CD14-positive monocyte (primary cell): ENCODE measurements at regions not wholly inside any gene's neighbourhood (a gene's known extent, or its start where the extent isn't known, plus 50 kb on each side); places are given as distances from the start of the nearest gene placed in this dataset.

Source experiments
- DNase-seq, 3 donors: peaks; one replicate each; pipeline ENCODE4 v3.0.0-alpha.2; 2011 to 2022
- H2AFZ ChIP-seq: 2 replicates; pipeline ENCODE4 v1.6.0; 2012; ENCODE audit warnings: mild to moderate bottlenecking, low read depth, low read length, inconsistent platforms; ENCODE audit not compliant: insufficient read depth, poor library complexity, severe bottlenecking
- H3K27ac ChIP-seq, 2 donors: 1 replicate in 1 of 2; 2 replicates in 1 of 2; pipeline ENCODE4 v1.5.1; 2012 to 2013; ENCODE audit warnings: low read length in 2 of 2, control low read depth in 1 of 2, inconsistent platforms in 1 of 2, low read depth in 1 of 2, mild to moderate bottlenecking in 1 of 2
- H3K27me3 ChIP-seq, 2 donors: one replicate each; pipeline versions ENCODE4 v1.6.0 to v1.6.1; 2011 to 2013; ENCODE audit warnings: low read length in 2 of 2; ENCODE audit not compliant: control insufficient read depth in 2 of 2, insufficient read depth in 2 of 2
- H3K36me3 ChIP-seq, 2 donors: replicated peaks in 1 of 2; 1 replicate in 1 of 2; 2 replicates in 1 of 2; pipeline versions ENCODE4 v1.5.1 to v1.6.1; 2012 to 2013; ENCODE audit warnings: low read length in 2 of 2, control low read depth in 1 of 2, inconsistent platforms in 1 of 2, mild to moderate bottlenecking in 1 of 2; ENCODE audit not compliant: insufficient read depth in 2 of 2, control insufficient read depth in 1 of 2
- H3K4me1 ChIP-seq, 2 donors: 1 replicate in 1 of 2; 2 replicates in 1 of 2; pipeline versions ENCODE4 v1.5.1 to v1.6.1; 2012 to 2013; ENCODE audit warnings: low read length in 2 of 2, control low read depth in 1 of 2, inconsistent platforms in 1 of 2, mild to moderate bottlenecking in 1 of 2, moderate library complexity in 1 of 2; ENCODE audit not compliant: insufficient read depth in 2 of 2, control insufficient read depth in 1 of 2
- H3K4me2 ChIP-seq: replicated peaks from 2 replicates; pipeline ENCODE3; 2012; ENCODE audit warnings: low read length, moderate library complexity, mild to moderate bottlenecking; ENCODE audit not compliant: poor library complexity, severe bottlenecking; ENCODE audit errors: extremely low read depth
- H3K4me3 ChIP-seq, 3 experiments: fragments of 200-600 bp in 1 of 3; sonication (generic) in 1 of 3; replicated peaks in 1 of 3; 1 replicate in 2 of 3; 2 replicates in 1 of 3; pipeline ENCODE4 v1.5.1; 2011 to 2013; ENCODE audit warnings: low read length in 3 of 3, mild to moderate bottlenecking in 3 of 3, control low read depth in 2 of 3, low read depth in 2 of 3, inconsistent platforms in 1 of 3, moderate library complexity in 1 of 3
- H3K79me2 ChIP-seq: 2 replicates; pipeline ENCODE4 v1.6.0; 2012; ENCODE audit warnings: mild to moderate bottlenecking, control low read depth, inconsistent platforms, low read length, moderate library complexity; ENCODE audit not compliant: insufficient read depth
- H3K9ac ChIP-seq: 2 replicates; pipeline ENCODE4 v1.6.0; 2017; ENCODE audit warnings: low read length, mild to moderate bottlenecking; ENCODE audit not compliant: insufficient read depth, poor library complexity, severe bottlenecking
- H3K9me3 ChIP-seq, 2 donors: replicated peaks in 1 of 2; 1 replicate in 1 of 2; 2 replicates in 1 of 2; pipeline versions ENCODE4 v1.5.1 to v1.6.1; 2012 to 2013; ENCODE audit warnings: low read length in 2 of 2, control low read depth in 1 of 2; ENCODE audit not compliant: control insufficient read depth in 1 of 2, insufficient read depth in 1 of 2
- H4K20me1 ChIP-seq: 2 replicates; pipeline ENCODE4 v1.6.0; 2012; ENCODE audit warnings: mild to moderate bottlenecking, low read length, control low read depth, moderate library complexity; ENCODE audit not compliant: insufficient read depth
- H3K27ac Mint-ChIP-seq, 7 donors: one replicate each; pipeline ENCODE4 v1.8.0; 2020; ENCODE audit warnings: mild to moderate bottlenecking in 7 of 7, mixed read lengths in 7 of 7, moderate library complexity in 6 of 7, inconsistent platforms in 2 of 7
- H3K27me3 Mint-ChIP-seq, 3 donors: one replicate each; pipeline ENCODE4 v1.8.0; 2021 to 2022; ENCODE audit warnings: low read depth in 3 of 3, mild to moderate bottlenecking in 3 of 3, mixed read lengths in 3 of 3, moderate library complexity in 3 of 3, inconsistent platforms in 1 of 3
- H3K36me3 Mint-ChIP-seq, 2 donors: one replicate each; pipeline ENCODE4 v1.8.0; 2020; ENCODE audit warnings: mixed read lengths in 2 of 2, inconsistent platforms in 1 of 2, mild to moderate bottlenecking in 1 of 2
- H3K4me1 Mint-ChIP-seq: one replicate; pipeline ENCODE4 v1.8.0; 2020; ENCODE audit warnings: mild to moderate bottlenecking, mixed read lengths
- H3K4me3 Mint-ChIP-seq, 2 donors: one replicate each; pipeline ENCODE4 v1.8.0; 2020; ENCODE audit warnings: mild to moderate bottlenecking in 2 of 2, mixed read lengths in 2 of 2, moderate library complexity in 1 of 2
- H3K9me3 Mint-ChIP-seq, 7 donors: one replicate each; pipeline ENCODE4 v1.8.0; 2020 to 2022; ENCODE audit warnings: mixed read lengths in 7 of 7, mild to moderate bottlenecking in 6 of 7, moderate library complexity in 6 of 7, inconsistent platforms in 2 of 7
- WGBS: methylation state at CpG from one replicate; pipeline ENCODE4 v1.1.5; 2013; ENCODE audit warnings: missing lambda C conversion rate; ENCODE audit not compliant: insufficient coverage; 5-methylcytosine and 5-hydroxymethylcytosine counted together
- intact Hi-C, 2 donors: fragments of 100-400 bp; cut with micrococcal nuclease; formaldehyde crosslinking; loops; one replicate each; pipeline versions ENCODE4 v1.15.0 to v1.15.1; 2023
- TF ChIP-seq, protein P1 (sequence below): fragments of 200-600 bp; IDR thresholded peaks from one replicate; pipeline ENCODE4 v1.8.0; 2022; ENCODE audit warnings: antibody characterized with exemption, mild to moderate bottlenecking

DNA sequence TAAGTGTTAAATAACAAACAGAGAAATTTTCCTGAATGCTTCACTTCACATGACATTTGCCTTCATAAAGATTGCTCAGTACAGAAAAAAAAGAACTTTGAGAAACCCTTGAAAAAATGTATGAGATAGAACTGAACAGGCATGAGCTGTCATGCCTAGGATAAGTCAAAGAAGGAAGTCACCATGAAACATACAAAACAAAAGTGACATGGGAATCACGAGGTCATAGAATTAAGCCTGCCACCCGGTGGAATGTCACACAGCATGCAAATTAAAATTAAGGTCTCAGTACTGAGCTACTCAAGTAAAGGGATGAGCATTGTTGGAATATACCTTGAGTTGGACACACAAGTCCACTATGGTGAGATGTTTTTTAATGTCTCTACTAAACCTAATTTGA, 652.5 kb upstream of the NECTIN3 start:
- Mint-ChIP-seq H3K27ac (no peak overlapping the region), H3K36me3 (no peaks in the 10 kb centered on the region), H3K9me3 (peaks cover 0 to 3% (median 0%) of the 10 kb centered on the region in 7 donors), H3K4me3 (no peak overlapping the region), H3K27me3 (no peaks in the 10 kb centered on the region), H3K4me1 (no peaks in the 10 kb centered on the region)
- Histone ChIP-seq H3K9ac (no peak overlapping the region), H3K9me3 (no peaks in the 10 kb centered on the region), H3K4me1 (no peaks in the 10 kb centered on the region), H3K4me3 (no peak overlapping the region), H3K4me2 (no peak overlapping the region), H2AFZ (no peak overlapping the region), H4K20me1 (no peaks in the 10 kb centered on the region), H3K79me2 (no peaks in the 10 kb centered on the region), H3K27ac (no peak overlapping the region), H3K27me3 (no peaks in the 10 kb centered on the region), H3K36me3 (no peaks in the 10 kb centered on the region)
- no CpG with 5 or more reads among the region's 2 CpGs for whole genome bisulfite sequencing
- no peak for DNase-seq
- intact Hi-C loops = no loop called here
- TF ChIP-seq, protein P1, sequence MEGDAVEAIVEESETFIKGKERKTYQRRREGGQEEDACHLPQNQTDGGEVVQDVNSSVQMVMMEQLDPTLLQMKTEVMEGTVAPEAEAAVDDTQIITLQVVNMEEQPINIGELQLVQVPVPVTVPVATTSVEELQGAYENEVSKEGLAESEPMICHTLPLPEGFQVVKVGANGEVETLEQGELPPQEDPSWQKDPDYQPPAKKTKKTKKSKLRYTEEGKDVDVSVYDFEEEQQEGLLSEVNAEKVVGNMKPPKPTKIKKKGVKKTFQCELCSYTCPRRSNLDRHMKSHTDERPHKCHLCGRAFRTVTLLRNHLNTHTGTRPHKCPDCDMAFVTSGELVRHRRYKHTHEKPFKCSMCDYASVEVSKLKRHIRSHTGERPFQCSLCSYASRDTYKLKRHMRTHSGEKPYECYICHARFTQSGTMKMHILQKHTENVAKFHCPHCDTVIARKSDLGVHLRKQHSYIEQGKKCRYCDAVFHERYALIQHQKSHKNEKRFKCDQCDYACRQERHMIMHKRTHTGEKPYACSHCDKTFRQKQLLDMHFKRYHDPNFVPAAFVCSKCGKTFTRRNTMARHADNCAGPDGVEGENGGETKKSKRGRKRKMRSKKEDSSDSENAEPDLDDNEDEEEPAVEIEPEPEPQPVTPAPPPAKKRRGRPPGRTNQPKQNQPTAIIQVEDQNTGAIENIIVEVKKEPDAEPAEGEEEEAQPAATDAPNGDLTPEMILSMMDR = no peak

DNA sequence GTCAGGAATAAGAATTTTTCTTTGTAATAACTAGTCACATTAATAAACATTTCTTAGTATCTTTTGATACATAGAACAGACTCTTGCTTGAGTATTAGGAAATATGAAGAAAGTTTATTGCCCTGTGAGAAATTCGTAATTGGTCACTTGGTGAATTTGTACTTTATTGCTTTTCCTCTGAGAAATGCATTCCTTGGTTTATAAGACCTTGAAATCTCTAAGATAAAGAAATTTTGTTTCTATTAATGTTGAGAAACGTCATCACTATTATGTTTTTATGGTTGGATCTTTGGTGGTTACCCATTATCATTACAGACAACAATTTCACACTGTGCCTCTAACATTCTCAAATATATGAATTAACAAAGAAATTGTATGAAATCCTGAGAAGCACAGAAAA, 652.0 kb upstream of the NECTIN3 start:
- Mint-ChIP-seq H3K4me1 (no peaks in the 10 kb centered on the region), H3K36me3 (no peaks in the 10 kb centered on the region), H3K4me3 (no peak overlapping the region), H3K9me3 (peaks cover 0 to 3% (median 0%) of the 10 kb centered on the region in 7 donors), H3K27ac (no peak overlapping the region), H3K27me3 (no peaks in the 10 kb centered on the region)
- Histone ChIP-seq H3K9ac (no peak overlapping the region), H3K4me2 (no peak overlapping the region), H3K79me2 (no peaks in the 10 kb centered on the region), H3K36me3 (no peaks in the 10 kb centered on the region), H3K4me1 (no peaks in the 10 kb centered on the region), H3K27me3 (no peaks in the 10 kb centered on the region), H3K9me3 (no peaks in the 10 kb centered on the region), H3K4me3 (no peak overlapping the region), H3K27ac (no peak overlapping the region), H4K20me1 (no peaks in the 10 kb centered on the region), H2AFZ (no peak overlapping the region)
- no peak for DNase-seq
- WGBS = no CpG with 5 or more reads among the region's 2 CpGs
- intact Hi-C loops = no loop called here
- TF ChIP-seq, protein P1 = no peak
